Left lung (tissue), 4 donors: ENCODE measurements at regions not wholly inside any gene's neighbourhood (a gene's known extent, or its start where the extent isn't known, plus 50 kb on each side); places are given as distances from the start of the nearest gene placed in this dataset.
A peak's percentile ranks its signal among the peaks of the same experiment; 100 is the strongest.

Source experiments
- ATAC-seq: fragments of 200-7000 bp; cut with Tn5 transposase; one replicate; pipeline ENCODE4 v1.9.1; 2020; ENCODE audit warnings: moderate library complexity
- DNase-seq, 4 donors: peaks; one replicate each; pipeline ENCODE4 v3.0.0-alpha.2; 2013 to 2020
- H3K27ac ChIP-seq, 2 donors: fragments of 200-600 bp; sonication (generic) in 1 of 2; one replicate each; pipeline versions ENCODE4 v1.5.0 to v1.8.0; 2020 to 2021
- H3K27me3 ChIP-seq, 2 donors: fragments of 200-600 bp; sonication (generic) in 1 of 2; one replicate each; pipeline versions ENCODE4 v1.5.0 to v1.8.0; 2020 to 2021
- H3K36me3 ChIP-seq, 2 donors: fragments of 200-600 bp; sonication (generic) in 1 of 2; one replicate each; pipeline versions ENCODE4 v1.5.0 to v1.8.0; 2020 to 2021
- H3K4me1 ChIP-seq, 2 donors: fragments of 200-600 bp; one replicate each; pipeline ENCODE4 v1.8.0; 2021
- H3K4me3 ChIP-seq, 2 donors: fragments of 200-600 bp; sonication (generic) in 1 of 2; one replicate each; pipeline versions ENCODE4 v1.5.0 to v1.8.0; 2020 to 2021; ENCODE audit warnings: mild to moderate bottlenecking in 1 of 2
- H3K9me3 ChIP-seq, 2 donors: fragments of 200-600 bp; sonication (generic) in 1 of 2; one replicate each; pipeline versions ENCODE4 v1.5.0 to v1.8.0; 2020 to 2021
- CTCF ChIP-seq, 2 donors: fragments of 200-600 bp; sonication (generic) in 1 of 2; IDR thresholded peaks; one replicate each; pipeline versions ENCODE4 v1.5.0 to v1.8.0; 2021; ENCODE audit warnings: antibody characterized with exemption in 2 of 2
- intact Hi-C, 2 donors: fragments of 100-400 bp; cut with DNase I; formaldehyde crosslinking; loops; one replicate each; pipeline versions ENCODE4 v1.11.2 to v1.14.2; 2022
- donor health status: DM: no; HTN: yes; CAD: no.
- donor health status: DM: no; HTN: no; CAD: no.

- no peak for DNase-seq
- no peak for TF ChIP-seq CTCF (IDR thresholded peaks at IDR 0.05)
- Histone ChIP-seq H3K9me3 (no peaks in the 10 kb centered on the region), H3K36me3 (no peaks in the 10 kb centered on the region), H3K27ac (no peak overlapping the region), H3K27me3 (no peaks in the 10 kb centered on the region), H3K4me1 (no peaks in the 10 kb centered on the region), H3K4me3 (no peak overlapping the region)
- ATAC-seq = no peak
- intact Hi-C loops = no loop called here
Measured at GRCh38 chr6:8337147-8337546, 98.2 kb downstream of the SLC35B3 start.

- Histone ChIP-seq H3K4me3 (no peak overlapping the region), H3K36me3 (no peaks in the 10 kb centered on the region), H3K4me1 (no peaks in the 10 kb centered on the region), H3K9me3 (no peaks in the 10 kb centered on the region), H3K27me3 (no peaks in the 10 kb centered on the region), H3K27ac (no peak overlapping the region)
- intact Hi-C loops = no loop called here
- DNase-seq (no peak), ATAC-seq (no peak)
- no peak for TF ChIP-seq CTCF (IDR thresholded peaks at IDR 0.05)
Measured at GRCh38 chr6:8336406-8337057, 98.8 kb downstream of the SLC35B3 start.

DNA sequence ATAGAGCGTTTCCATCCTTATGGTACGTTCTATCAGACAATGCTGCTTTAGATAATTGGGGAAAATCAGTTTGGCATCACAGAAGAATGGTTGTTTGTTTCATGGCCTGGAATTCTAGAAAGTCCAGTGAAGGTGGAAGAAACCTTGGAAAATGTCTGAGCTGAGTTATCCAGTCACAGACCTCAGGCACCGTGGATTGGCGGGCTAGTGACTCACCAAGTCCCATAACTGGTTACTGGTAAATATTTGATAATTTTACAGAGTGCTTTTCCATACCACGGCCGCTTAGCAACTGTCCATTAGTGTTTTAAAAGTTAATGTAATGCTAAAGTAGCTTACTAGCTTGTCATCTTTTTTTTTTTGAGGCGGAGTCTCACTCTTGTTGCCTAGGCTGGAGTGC lies 99.4 kb downstream of the SLC35B3 start:
- Histone ChIP-seq H3K36me3 (no peaks in the 10 kb centered on the region), H3K27me3 (no peaks in the 10 kb centered on the region), H3K27ac (no peak overlapping the region), H3K9me3 (no peaks in the 10 kb centered on the region), H3K4me3 (no peak overlapping the region), H3K4me1 (no peaks in the 10 kb centered on the region)
- intact Hi-C loops = no loop called here
- no peak for DNase-seq
- no peak for ATAC-seq
- no peak for TF ChIP-seq CTCF (IDR thresholded peaks at IDR 0.05)

GRCh38 chr6:8335381-8335780 lies 100.0 kb downstream of the SLC35B3 start:
- no peaks in the 10 kb centered on the region for H3K4me1 ChIP-seq
- no peak for ATAC-seq
- H3K27me3 ChIP-seq = no peaks in the 10 kb centered on the region
- no peaks in the 10 kb centered on the region for H3K9me3 ChIP-seq
- H3K36me3 ChIP-seq = no peaks in the 10 kb centered on the region
- peak in 1 of 4 donors; percentile 2 for DNase-seq
- intact Hi-C loops = no loop called here
- H3K27ac ChIP-seq = no peak overlapping the region
- H3K4me3 ChIP-seq = no peak overlapping the region
- TF ChIP-seq CTCF (IDR thresholded peaks at IDR 0.05) = no peak

DNA sequence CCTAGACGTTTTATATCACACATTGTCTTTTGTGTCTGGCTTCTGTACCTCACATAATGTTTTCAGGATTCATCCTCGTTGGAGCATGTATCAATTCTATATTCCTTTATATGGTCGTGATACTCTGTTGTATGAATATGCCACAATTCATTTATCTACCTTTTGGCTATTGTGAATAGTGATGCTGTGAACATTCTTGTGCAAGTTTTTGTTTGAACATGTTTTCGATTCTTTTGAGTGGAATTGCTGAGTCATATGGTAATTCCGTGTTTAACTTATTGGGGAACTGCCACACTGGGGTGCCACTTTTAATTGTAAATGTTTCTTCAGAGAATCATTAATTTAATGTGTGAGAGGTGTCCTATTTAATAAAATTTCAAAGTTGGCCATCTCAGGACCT lies 101.2 kb downstream of the SLC35B3 start:
- DNase-seq (no peak), ATAC-seq (no peak)
- intact Hi-C loops = no loop called here
- Histone ChIP-seq H3K4me1 (no peaks in the 10 kb centered on the region), H3K36me3 (no peaks in the 10 kb centered on the region), H3K27ac (no peak overlapping the region), H3K27me3 (no peaks in the 10 kb centered on the region), H3K9me3 (no peaks in the 10 kb centered on the region), H3K4me3 (no peak overlapping the region)
- no peak for TF ChIP-seq CTCF (IDR thresholded peaks at IDR 0.05)
